Small intestine (tissue), 7 donors: ENCODE measurements at regions not wholly inside any gene's neighbourhood (a gene's known extent, or its start where the extent isn't known, plus 50 kb on each side); places are given as distances from the start of the nearest gene placed in this dataset.
A peak's percentile ranks its signal among the peaks of the same experiment; 100 is the strongest.

Experiments used
- DNase-seq, 2 donors: peaks; one replicate each; pipeline versions ENCODE4 v3.0.0 to v3.0.0-alpha.2; 2013
- FAIRE-seq: peaks from 2 replicates; lab custom pipeline; 2012; peaks lifted over from hg19 to GRCh38; lab: Jason Lieb, UNC
- H3K27ac ChIP-seq, 3 donors: one replicate each; pipeline ENCODE4 v1.5.1; 2013; ENCODE audit warnings: low read length in 2 of 3, mild to moderate bottlenecking in 2 of 3, control low read depth in 1 of 3, inconsistent platforms in 1 of 3, low read depth in 1 of 3, moderate library complexity in 1 of 3
- H3K27me3 ChIP-seq, 3 donors: one replicate each; pipeline ENCODE4 v1.6.1; 2013; ENCODE audit warnings: low read length in 3 of 3, inconsistent platforms in 1 of 3; ENCODE audit not compliant: control insufficient read depth in 3 of 3, insufficient read depth in 3 of 3
- H3K36me3 ChIP-seq, 3 donors: one replicate each; pipeline ENCODE4 v1.6.1; 2013; ENCODE audit warnings: low read length in 3 of 3, inconsistent platforms in 1 of 3, low read depth in 1 of 3, mild to moderate bottlenecking in 1 of 3, moderate library complexity in 1 of 3; ENCODE audit not compliant: control insufficient read depth in 3 of 3, insufficient read depth in 2 of 3
- H3K4me1 ChIP-seq, 3 donors: one replicate each; pipeline ENCODE4 v1.6.1; 2013; ENCODE audit warnings: low read length in 2 of 3, inconsistent platforms in 1 of 3, low read depth in 1 of 3, mild to moderate bottlenecking in 1 of 3, moderate library complexity in 1 of 3; ENCODE audit not compliant: control insufficient read depth in 3 of 3, insufficient read depth in 2 of 3
- H3K4me3 ChIP-seq, 3 donors: one replicate each; pipeline ENCODE4 v1.5.1; 2013; ENCODE audit warnings: low read length in 3 of 3, control low read depth in 1 of 3, inconsistent platforms in 1 of 3, low read depth in 1 of 3, mild to moderate bottlenecking in 1 of 3, moderate library complexity in 1 of 3
- H3K9me3 ChIP-seq, 2 donors: one replicate each; pipeline ENCODE4 v1.6.1; 2013; ENCODE audit warnings: low read depth in 1 of 2, low read length in 1 of 2; ENCODE audit not compliant: control insufficient read depth in 2 of 2, insufficient read depth in 1 of 2
- WGBS, 3 donors: extraction: QIAGEN DNeasy Blood & Tissue Kit; methylation state at CpG; one replicate each; pipeline ENCODE4 v1.1.7; 2013; 5-methylcytosine and 5-hydroxymethylcytosine counted together
- donor health status: healthy with polysubstance abuse.
- donor health status: control.
- donor health status: control.
- donor health status: Bipolar disorder and iron deficiency.
- donor health status: healthy.

DNA sequence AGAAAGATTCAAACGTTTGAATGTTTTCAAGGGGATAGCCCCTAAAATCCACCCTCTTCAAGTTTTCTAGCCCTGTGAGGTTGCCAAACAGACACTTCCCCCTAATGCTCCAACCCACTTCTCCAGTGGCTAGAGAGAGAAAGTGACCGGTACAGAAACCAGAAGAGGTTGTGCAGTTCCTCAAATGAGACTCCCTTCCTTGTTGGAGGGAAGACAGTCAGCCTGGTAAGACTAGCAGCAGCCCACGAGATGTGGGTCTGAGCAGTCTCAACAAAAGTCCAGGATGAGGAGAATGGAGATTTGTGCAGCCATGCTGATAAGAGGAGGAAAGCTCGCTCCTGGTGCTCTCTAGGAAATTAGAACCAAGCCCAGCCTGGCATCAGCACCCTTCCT lies 222.8 kb upstream of the TPRG1 start:
- H3K27ac ChIP-seq, result peak overlapping the region in 2 of 3 donors; percentile 56 to 96
- no peaks in the 10 kb centered on the region for H3K9me3 ChIP-seq
- no peaks in the 10 kb centered on the region for H3K27me3 ChIP-seq
- peak in 1 of 2 donors; percentile 13 for DNase-seq
- no peak overlapping the region for H3K4me3 ChIP-seq
- peaks cover 0 to 20% (median 16%) of the 10 kb centered on the region in 3 donors for H3K4me1 ChIP-seq
- no peaks in the 10 kb centered on the region for H3K36me3 ChIP-seq
- no peak for FAIRE-seq
- 66 to 78% (median 71%) methylated on average over 4 of the region's 4 CpGs for WGBS, 3 donors

- no peak overlapping the region for H3K4me3 ChIP-seq
- H3K27ac ChIP-seq, result peak overlapping the region in 1 of 3 donors; percentile 96
Measured at GRCh38 chr3:188949456-188949855, 222.3 kb upstream of the TPRG1 start.

GRCh38 chr3:188949996-188950395 lies 221.8 kb upstream of the TPRG1 start:
- peaks cover 0 to 20% (median 16%) of the 10 kb centered on the region in 3 donors for H3K4me1 ChIP-seq
- WGBS, 3 donors, result 96 to 100% (median 97%) methylated on average over 1 of the region's 1 CpG

More at GRCh38 chr3:188949456-188949855, 222.3 kb upstream of the TPRG1 start:
- Histone ChIP-seq H3K4me1 (peaks cover 0 to 20% (median 16%) of the 10 kb centered on the region in 3 donors), H3K9me3 (no peaks in the 10 kb centered on the region), H3K27me3 (no peaks in the 10 kb centered on the region), H3K36me3 (no peaks in the 10 kb centered on the region)
- WGBS, 3 donors, result 93 to 95% (median 95%) methylated on average over 2 of the region's 2 CpGs
- DNase-seq, result peak in 1 of 2 donors; percentile 15
- no peak for FAIRE-seq

GRCh38 chr3:188950832-188951489 lies 220.8 kb upstream of the TPRG1 start:
- H3K36me3 ChIP-seq, result no peaks in the 10 kb centered on the region
- peak overlapping the region in 2 of 3 donors; percentile 2 to 74 for H3K27ac ChIP-seq
- no peak overlapping the region for H3K4me3 ChIP-seq
- H3K9me3 ChIP-seq, result no peaks in the 10 kb centered on the region
- WGBS, 3 donors, result 52 to 54% (median 53%) methylated on average over 13 of the region's 13 CpGs
- peaks cover 0 to 20% (median 16%) of the 10 kb centered on the region in 3 donors for H3K4me1 ChIP-seq
- no peaks in the 10 kb centered on the region for H3K27me3 ChIP-seq
- peak; percentile 72 to 76 for DNase-seq
- FAIRE-seq, result no peak

More at GRCh38 chr3:188949996-188950395, 221.8 kb upstream of the TPRG1 start:
- DNase-seq, result peak in 1 of 2 donors; percentile 15
- H3K4me3 ChIP-seq, result no peak overlapping the region
- no peak for FAIRE-seq
- no peaks in the 10 kb centered on the region for H3K9me3 ChIP-seq
- no peaks in the 10 kb centered on the region for H3K27me3 ChIP-seq
- H3K27ac ChIP-seq, result peak overlapping the region in 1 of 3 donors; percentile 63
- no peaks in the 10 kb centered on the region for H3K36me3 ChIP-seq

DNA sequence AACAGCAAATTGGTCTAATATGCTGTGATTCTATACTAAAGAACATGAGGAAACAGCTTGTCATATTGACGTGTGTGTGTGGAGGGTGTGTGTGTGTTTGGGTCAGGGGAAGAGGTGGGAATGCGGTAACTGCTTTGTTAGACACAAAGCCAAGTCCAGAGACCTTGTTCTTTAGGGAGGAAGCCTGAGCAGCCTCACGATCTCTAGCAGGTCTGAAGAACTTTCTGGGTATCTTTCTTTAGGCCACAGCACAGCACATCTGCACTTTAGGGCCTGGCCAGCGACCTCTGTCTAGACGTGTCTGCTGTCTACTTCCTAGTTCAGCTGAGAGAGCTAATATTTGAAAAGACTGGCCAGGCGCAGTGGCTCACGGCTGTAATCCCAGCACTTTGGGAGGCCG lies 220.0 kb upstream of the TPRG1 start:
- Histone ChIP-seq H3K4me3 (no peak overlapping the region), H3K36me3 (no peaks in the 10 kb centered on the region), H3K9me3 (no peaks in the 10 kb centered on the region), H3K27me3 (no peaks in the 10 kb centered on the region), H3K27ac (peak overlapping the region in 1 of 3 donors; percentile 74), H3K4me1 (peaks cover 0 to 20% (median 16%) of the 10 kb centered on the region in 3 donors)
- WGBS, 3 donors, result 89 to 91% (median 90%) methylated on average over 8 of the region's 8 CpGs
- DNase-seq (no peak), FAIRE-seq (no peak)

GRCh38 chr3:188954590-188955208 lies 217.1 kb upstream of the TPRG1 start:
- H3K4me1 ChIP-seq, result peaks cover 0 to 9% (median 7%) of the 10 kb centered on the region in 3 donors
- no peaks in the 10 kb centered on the region for H3K36me3 ChIP-seq
- no peaks in the 10 kb centered on the region for H3K9me3 ChIP-seq
- no peaks in the 10 kb centered on the region for H3K27me3 ChIP-seq
- DNase-seq (peak; percentile 86), FAIRE-seq (no peak)
- 12 to 21% (median 18%) methylated on average over 3 of the region's 3 CpGs for WGBS, 3 donors
- no peak overlapping the region for H3K4me3 ChIP-seq
- no peak overlapping the region for H3K27ac ChIP-seq

- Histone ChIP-seq H3K27me3 (no peaks in the 10 kb centered on the region), H3K27ac (peak overlapping the region in 1 of 3 donors; percentile 24), H3K4me3 (no peak overlapping the region), H3K36me3 (no peaks in the 10 kb centered on the region), H3K4me1 (peaks cover 0 to 5% (median 3%) of the 10 kb centered on the region in 3 donors), H3K9me3 (no peaks in the 10 kb centered on the region)
- DNase-seq, result no peak
- FAIRE-seq, result no peak
- WGBS, 3 donors, result 59 to 81% (median 68%) methylated on average over 4 of the region's 4 CpGs
Measured at GRCh38 chr3:188955919-188956318, 215.9 kb upstream of the TPRG1 start.

DNA sequence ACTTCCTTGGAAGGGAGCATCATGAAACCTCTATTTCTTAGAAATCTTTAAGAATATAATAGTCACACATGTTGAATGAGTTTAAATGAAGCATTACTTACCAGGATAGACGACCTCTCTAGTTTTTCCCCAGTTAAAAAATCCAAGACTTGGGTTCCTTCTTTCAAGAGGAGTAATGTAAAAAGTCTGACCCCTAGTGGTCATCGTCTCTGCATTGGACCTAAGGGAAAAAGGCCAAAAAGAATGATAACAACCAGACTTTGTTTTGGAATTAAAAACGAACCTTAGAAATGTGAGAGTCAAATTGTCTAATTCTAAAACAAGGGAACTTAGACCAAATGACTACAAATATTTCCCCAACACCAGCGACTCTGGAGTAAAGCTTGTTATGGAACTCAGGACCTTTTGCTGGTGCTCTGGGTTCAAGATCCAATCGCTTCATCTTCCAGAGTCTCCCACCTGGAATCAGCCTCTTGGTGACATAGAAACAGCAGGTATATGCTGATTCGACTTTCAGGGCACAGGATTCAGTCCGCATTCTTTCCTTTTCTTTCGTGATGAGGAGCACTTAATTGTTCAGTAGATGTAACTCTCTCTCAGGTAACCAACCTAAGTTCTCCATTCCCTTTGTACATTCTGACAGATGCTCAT lies 214.8 kb upstream of the TPRG1 start:
- WGBS, 3 donors, result 42% methylated on average over 8 of the region's 8 CpGs
- FAIRE-seq, result no peak
- no peak overlapping the region for H3K27ac ChIP-seq

More for the DNA sequence above, 214.8 kb upstream of the TPRG1 start:
- no peaks in the 10 kb centered on the region for H3K27me3 ChIP-seq
- no peaks in the 10 kb centered on the region for H3K9me3 ChIP-seq
- no peaks in the 10 kb centered on the region for H3K4me1 ChIP-seq
- no peaks in the 10 kb centered on the region for H3K36me3 ChIP-seq
- no peak overlapping the region for H3K4me3 ChIP-seq
- peak; percentile 56 to 61 for DNase-seq
